ENCODE measurements at regions not wholly inside any gene's neighbourhood (a gene's known extent, or its start where the extent isn't known, plus 50 kb on each side); places are given as distances from the start of the nearest gene placed in this dataset.

GRCh38 chr13:74259641-74260040 lies 125.4 kb upstream of the KLF12 start:
- TF ChIP-seq POLR2A (IDR thresholded peaks at IDR 0.05; ENCODE audit: low read length) = no peak
- TF ChIP-seq GATA1 (IDR thresholded peaks at IDR 0.05; ENCODE audit: low read depth, low read length) = no peak

All from erythroblast (primary cell).